ENCODE measurements at regions not wholly inside any gene's neighbourhood (a gene's known extent, or its start where the extent isn't known, plus 50 kb on each side); places are given as distances from the start of the nearest gene placed in this dataset.

DNA sequence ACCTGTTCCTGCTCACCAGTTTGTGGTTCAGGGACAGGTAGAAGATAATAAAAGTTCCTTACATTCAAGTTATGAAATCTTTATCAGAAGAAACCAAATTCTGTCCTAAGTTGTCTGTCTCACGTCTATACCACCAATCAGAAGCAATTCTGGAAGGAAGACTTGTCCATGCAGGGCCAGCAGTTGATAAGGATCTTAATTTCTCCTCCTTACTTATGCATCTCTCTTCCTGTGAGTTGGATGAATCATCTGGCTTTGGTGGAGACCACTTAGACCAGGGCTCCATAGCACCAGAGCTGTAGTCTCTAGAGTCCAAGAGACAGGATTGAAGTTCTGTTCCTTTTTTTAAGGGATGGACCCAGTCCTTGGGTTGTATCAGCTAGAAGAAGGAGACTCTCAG, 106.5 kb downstream of the APOB start:
- TF ChIP-seq, protein P1, sequence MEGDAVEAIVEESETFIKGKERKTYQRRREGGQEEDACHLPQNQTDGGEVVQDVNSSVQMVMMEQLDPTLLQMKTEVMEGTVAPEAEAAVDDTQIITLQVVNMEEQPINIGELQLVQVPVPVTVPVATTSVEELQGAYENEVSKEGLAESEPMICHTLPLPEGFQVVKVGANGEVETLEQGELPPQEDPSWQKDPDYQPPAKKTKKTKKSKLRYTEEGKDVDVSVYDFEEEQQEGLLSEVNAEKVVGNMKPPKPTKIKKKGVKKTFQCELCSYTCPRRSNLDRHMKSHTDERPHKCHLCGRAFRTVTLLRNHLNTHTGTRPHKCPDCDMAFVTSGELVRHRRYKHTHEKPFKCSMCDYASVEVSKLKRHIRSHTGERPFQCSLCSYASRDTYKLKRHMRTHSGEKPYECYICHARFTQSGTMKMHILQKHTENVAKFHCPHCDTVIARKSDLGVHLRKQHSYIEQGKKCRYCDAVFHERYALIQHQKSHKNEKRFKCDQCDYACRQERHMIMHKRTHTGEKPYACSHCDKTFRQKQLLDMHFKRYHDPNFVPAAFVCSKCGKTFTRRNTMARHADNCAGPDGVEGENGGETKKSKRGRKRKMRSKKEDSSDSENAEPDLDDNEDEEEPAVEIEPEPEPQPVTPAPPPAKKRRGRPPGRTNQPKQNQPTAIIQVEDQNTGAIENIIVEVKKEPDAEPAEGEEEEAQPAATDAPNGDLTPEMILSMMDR (conservative IDR thresholded peaks at IDR 0.05): no peak
- no peak for TF ChIP-seq ZFX (IDR thresholded peaks at IDR 0.05)

Data from C4-2B (cell line).